HL-60 (cell line): ENCODE measurements at regions not wholly inside any gene's neighbourhood (a gene's known extent, or its start where the extent isn't known, plus 50 kb on each side); places are given as distances from the start of the nearest gene placed in this dataset.
"Not testable (repeated sequence)": the region's sequence is repeated elsewhere in the genome, so short reads cannot be mapped to it uniquely, and the experiment has no call there.

ENCODE experiments used
- GABPA ChIP-seq: IDR thresholded peaks from 2 replicates; pipeline ENCODE4 v1.6.1; 2012; ENCODE audit warnings: low read depth
- POLR2AphosphoS5 ChIP-seq: IDR thresholded peaks from 2 replicates; pipeline ENCODE4 v1.6.1; 2012; ENCODE audit warnings: low read depth
- TF ChIP-seq, protein P1 (sequence below): IDR thresholded peaks from one replicate; pipeline ENCODE4 v1.5.1; 2011; ENCODE audit warnings: low read length, control low read depth, inconsistent platforms; ENCODE audit not compliant: insufficient read depth
- TF ChIP-seq, protein P2 (sequence below): IDR thresholded peaks from 2 replicates; pipeline ENCODE4 v1.6.1; 2012; ENCODE audit warnings: low read depth; ENCODE audit not compliant: insufficient replicate concordance

DNA sequence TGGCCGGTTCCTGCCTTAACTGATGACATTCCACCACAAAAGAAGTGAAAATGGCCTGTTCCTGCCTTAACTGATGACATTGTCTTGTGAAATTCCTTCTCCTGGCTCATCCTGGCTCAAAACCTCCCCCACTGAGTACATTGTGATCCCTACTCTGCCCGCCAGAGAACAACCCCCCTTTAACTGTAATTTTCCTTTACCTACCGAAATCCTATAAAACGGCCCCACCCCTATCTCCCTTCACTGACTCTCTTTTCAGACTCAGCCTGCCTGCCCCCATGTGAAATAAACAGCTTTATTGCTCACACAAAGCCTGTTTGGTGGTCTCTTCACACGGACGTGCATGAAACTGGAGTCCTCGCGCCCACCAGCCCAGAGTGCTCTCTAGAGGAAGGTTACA, 166.5 kb downstream of the ADRA2C start:
- not testable (repeated sequence) for TF ChIP-seq POLR2AphosphoS5, GABPA
- TF ChIP-seq, protein P1, sequence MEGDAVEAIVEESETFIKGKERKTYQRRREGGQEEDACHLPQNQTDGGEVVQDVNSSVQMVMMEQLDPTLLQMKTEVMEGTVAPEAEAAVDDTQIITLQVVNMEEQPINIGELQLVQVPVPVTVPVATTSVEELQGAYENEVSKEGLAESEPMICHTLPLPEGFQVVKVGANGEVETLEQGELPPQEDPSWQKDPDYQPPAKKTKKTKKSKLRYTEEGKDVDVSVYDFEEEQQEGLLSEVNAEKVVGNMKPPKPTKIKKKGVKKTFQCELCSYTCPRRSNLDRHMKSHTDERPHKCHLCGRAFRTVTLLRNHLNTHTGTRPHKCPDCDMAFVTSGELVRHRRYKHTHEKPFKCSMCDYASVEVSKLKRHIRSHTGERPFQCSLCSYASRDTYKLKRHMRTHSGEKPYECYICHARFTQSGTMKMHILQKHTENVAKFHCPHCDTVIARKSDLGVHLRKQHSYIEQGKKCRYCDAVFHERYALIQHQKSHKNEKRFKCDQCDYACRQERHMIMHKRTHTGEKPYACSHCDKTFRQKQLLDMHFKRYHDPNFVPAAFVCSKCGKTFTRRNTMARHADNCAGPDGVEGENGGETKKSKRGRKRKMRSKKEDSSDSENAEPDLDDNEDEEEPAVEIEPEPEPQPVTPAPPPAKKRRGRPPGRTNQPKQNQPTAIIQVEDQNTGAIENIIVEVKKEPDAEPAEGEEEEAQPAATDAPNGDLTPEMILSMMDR: not testable (repeated sequence)
- TF ChIP-seq, protein P2, sequence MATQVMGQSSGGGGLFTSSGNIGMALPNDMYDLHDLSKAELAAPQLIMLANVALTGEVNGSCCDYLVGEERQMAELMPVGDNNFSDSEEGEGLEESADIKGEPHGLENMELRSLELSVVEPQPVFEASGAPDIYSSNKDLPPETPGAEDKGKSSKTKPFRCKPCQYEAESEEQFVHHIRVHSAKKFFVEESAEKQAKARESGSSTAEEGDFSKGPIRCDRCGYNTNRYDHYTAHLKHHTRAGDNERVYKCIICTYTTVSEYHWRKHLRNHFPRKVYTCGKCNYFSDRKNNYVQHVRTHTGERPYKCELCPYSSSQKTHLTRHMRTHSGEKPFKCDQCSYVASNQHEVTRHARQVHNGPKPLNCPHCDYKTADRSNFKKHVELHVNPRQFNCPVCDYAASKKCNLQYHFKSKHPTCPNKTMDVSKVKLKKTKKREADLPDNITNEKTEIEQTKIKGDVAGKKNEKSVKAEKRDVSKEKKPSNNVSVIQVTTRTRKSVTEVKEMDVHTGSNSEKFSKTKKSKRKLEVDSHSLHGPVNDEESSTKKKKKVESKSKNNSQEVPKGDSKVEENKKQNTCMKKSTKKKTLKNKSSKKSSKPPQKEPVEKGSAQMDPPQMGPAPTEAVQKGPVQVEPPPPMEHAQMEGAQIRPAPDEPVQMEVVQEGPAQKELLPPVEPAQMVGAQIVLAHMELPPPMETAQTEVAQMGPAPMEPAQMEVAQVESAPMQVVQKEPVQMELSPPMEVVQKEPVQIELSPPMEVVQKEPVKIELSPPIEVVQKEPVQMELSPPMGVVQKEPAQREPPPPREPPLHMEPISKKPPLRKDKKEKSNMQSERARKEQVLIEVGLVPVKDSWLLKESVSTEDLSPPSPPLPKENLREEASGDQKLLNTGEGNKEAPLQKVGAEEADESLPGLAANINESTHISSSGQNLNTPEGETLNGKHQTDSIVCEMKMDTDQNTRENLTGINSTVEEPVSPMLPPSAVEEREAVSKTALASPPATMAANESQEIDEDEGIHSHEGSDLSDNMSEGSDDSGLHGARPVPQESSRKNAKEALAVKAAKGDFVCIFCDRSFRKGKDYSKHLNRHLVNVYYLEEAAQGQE: not testable (repeated sequence)
